CD4-positive, alpha-beta T cell treated with Interleukin-15 for 4 hours (primary cell): ENCODE measurements at regions not wholly inside any gene's neighbourhood (a gene's known extent, or its start where the extent isn't known, plus 50 kb on each side); places are given as distances from the start of the nearest gene placed in this dataset.

ENCODE experiments used
- DNase-seq: peaks from one replicate; pipeline ENCODE4 v3.0.0-alpha.2; 2020; ENCODE audit warnings: low spot score

DNA sequence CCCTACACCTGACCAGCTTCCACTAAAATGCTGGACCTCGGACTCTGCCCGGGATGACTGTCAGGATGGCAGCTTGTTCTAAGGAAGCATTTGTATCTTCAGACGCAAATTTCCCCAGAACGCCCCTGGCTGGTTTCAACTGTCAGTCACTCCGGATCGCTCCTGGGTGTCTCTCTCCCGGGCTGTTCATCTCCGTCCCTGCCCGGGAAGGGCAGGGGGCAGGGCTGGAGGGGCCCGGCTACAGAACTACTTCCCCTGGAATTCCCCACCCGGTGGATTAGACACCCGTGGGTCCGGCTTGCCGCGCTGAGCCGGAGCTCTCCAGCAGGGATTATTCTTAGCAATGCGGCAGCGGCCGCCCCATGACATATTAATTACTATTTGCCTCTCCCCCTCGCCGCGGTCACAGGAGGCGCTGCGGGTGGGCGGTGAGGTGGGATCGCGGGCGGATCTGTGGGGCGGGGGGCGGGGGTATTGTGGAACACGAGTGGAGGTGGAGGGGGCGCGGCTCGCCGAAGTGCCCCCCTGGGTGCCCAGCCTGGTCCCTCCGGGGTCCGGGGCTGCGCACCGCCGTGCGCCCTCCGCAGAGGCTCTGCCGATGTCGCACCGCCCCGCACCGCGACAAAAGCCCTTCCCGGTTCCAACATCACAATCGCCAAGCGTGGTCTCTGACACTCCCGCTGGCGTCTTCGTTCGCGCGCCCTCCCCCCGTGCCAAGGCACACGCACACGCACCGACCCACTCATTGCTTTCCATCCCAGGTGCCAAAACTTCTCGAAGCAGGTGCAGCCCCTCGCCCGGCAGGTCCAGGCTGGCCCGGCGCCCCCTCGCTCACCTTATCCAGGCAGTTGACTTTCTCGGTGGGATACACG is 276.1 kb upstream of the NEBL start:
- no peak for DNase-seq

DNA sequence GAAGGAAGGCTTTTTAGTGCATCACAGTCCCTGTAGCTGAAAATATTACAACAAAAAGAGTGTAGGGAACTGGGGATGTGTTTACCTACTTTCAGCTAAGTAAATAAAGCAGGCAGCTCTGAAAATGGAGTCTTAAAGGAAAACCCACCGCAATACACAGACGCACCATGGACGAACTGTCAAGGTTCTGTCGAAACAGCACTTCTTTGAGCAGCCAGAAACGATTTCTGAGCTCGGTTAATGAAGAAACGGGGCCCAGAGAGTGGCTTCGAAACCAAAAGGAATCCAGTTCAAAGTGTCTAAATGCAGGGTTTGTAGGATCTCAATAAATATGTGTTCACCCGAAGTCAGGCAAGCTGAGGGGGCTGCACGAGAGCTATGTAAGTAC is 275.4 kb upstream of the NEBL start:
- DNase-seq: no peak

DNA sequence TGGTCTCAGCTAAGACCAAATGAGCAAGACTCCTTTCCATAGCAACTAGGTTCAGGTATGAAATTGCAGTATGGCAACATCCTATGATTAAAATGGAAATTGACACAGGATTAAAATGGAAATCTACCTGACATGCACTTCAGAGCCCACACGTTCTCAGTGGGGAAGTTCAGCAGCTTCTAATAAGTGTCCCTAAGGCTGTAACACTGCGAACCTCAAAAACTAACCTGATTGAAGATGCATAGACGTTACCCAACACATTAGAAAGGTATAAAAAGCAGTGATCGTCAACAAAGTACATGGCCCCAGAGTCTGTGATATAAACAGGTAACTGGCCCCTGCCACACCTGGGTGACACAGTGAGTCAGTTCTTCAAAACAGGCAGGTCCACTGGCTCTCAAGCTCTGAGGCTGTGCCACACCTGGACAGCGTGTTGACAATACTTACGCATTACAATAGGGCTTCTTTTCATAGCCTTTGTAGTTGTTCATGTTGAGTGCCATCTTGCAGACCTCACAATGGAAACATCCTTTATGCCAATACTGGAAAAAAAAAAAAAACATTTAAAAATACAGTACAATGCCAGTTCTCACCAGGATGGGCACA is 274.9 kb upstream of the NEBL start:
- no peak for DNase-seq

- DNase-seq: no peak
Measured at GRCh38 chr10:21171197-21171935, 274.3 kb upstream of the NEBL start.

GRCh38 chr10:21170216-21170615 is 273.1 kb upstream of the NEBL start:
- DNase-seq: no peak

DNA sequence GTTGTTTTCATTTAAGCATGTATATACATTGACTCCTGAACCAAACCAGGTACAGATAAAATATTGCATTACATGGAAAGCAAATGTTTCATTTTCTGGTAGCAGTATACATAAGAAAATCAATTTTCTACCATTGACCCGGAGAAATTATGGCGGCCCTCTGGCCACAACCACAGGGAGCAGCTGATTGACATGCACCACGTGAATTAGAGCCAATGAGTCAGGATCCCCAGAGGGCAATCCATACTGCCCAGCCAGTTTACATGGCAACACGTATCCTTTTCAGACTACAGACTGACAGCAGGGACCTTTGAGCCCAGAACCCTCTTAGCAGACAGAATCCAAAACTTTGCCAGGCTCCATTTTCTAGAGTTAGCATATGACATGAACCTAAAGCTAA is 272.2 kb upstream of the NEBL start:
- DNase-seq: no peak

DNA sequence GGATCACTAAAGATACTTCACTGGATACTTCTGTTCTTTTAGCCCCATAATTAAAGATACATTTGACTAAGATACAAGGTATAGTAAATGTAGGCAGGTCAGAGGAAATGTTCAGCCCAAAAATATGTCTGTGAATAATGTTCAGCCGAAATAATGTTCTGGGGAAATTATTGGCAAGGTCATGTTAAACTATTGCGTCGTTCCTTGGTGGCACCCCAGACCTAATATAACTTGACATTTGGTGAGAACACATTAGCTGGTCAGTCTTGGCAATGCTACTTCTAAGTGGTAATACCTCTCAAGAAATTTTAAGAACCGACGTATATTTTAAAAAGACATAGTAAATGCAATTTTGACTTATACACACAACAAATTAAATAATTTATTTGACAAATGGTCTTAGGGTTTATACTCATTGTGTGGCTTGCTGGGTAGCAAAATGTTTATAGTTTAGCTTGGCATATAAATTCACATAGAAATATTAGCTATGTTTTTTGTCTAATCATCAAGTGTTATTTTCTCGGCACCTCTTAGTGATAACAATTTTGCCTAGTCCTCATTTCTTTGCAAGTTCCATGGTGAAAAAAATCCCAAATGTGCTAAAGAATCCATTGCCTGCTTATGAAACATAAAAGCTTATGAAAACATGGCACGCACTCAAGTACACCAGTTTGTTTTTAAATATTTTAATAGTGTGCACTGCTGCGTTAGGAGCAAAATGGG is 270.3 kb upstream of the NEBL start:
- no peak for DNase-seq

DNA sequence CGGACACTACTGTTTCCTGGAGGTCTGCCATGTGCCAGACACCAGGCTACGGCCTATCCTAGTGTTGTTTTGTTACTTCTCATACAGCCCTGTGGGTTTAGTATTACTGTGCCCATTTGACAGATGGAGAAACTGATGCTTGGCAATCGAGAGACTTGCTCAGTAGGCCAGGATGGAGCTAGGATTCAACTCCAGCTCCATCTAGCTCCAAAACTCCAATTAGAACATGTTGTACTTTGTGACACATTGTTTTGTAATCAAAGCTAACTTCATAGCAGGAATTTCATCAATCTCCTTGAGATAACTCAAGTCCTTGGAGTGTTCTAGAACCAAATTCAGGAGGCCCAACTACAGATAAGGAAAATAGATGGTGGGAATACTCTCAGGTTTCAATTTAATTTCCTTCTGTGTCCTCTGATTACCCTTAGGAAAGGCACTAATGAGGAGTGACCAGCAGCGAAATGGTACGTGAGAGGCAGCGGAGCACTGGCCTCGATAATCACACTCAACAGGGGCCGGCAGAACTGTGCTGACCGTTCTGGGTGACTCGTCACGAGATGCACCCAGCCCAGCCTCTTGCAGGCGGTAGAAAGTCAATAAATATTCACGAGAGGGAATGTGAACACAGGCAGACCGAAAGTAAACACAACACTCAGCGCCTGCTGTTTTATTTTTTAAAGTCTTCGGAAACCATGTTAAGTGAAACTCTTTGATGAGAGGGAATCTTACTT is 269.6 kb upstream of the NEBL start:
- DNase-seq: no peak

DNA sequence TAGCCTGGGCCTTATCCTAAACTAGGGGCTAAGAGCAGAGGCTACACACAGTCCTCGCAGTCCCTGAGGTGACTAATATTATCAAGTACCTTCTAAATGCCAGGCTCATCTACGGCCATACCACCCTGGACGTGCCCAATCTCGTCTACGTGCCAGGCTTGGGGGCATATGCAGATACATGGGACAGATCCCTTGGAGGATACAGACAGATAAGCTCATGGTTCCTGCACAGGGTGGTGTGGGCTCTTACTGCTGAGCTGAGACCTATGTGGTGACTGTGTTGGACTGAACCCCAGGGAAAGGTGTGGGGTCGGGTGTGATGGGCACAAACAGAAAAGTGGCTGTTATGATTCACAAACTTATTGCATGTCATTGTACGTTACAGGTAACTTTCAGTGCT is 268.4 kb upstream of the NEBL start:
- no peak for DNase-seq

DNA sequence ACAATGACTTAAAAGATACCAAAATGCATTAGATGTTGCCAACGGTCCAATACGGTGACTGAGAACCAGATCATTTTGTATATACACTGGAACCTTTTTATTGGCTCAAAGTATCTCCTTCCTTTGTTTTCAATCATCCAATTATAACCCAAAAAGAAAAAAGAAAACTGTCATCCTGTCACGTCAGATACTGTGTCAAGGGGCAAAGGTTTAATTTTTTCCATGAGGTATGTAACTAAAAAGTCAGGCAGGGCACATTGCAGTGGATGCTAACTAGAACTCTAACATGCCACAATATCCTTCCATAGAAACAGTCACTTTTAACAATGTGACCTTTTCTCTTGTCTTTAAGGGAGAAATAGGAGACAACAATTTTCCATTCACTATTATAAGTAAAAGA is 267.6 kb upstream of the NEBL start:
- DNase-seq: no peak

GRCh38 chr10:21162948-21163347 is 265.8 kb upstream of the NEBL start:
- no peak for DNase-seq

DNA sequence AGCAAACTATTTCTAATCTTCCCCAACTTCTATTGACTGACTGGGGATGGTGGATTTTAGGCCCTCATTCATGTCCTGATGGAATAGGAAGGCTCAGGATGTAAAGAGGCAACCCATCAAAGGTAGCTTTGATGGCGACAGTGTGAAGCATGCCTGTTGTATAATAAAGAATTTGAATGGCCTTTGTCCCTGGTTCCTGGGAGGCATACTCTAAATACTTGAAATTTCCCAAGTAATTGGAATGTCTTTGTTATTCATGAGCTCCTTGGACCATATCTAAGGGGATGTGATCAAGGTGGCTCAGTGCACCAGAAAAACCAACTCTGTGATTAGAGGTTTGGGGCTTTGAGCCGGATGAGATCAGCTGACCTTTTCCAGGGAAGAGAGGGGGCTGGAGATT is 264.5 kb upstream of the NEBL start:
- no peak for DNase-seq

- DNase-seq: no peak
Measured at GRCh38 chr10:21161090-21161625, 264.0 kb upstream of the NEBL start.

- DNase-seq: no peak
Measured at GRCh38 chr10:21160116-21160515, 263.0 kb upstream of the NEBL start.

DNA sequence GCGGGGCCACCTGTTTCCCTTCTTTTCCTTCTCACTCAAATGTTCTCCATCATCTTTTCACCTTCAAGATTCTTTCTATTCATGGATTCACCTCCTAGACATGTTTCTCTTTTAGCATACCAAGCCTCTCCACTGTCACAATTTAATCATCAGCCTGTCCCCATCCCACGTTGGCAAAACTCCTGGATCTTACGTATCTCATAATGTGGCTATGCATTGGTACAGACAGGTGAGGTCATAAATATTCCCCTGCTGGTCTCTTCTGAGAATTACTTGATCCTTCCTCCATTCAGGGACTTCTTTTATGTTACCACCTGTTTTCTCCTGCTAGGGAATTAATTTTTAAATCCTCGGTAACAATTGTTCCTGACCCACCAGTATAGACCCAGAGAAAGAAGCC is 262.6 kb upstream of the NEBL start:
- DNase-seq: no peak

DNA sequence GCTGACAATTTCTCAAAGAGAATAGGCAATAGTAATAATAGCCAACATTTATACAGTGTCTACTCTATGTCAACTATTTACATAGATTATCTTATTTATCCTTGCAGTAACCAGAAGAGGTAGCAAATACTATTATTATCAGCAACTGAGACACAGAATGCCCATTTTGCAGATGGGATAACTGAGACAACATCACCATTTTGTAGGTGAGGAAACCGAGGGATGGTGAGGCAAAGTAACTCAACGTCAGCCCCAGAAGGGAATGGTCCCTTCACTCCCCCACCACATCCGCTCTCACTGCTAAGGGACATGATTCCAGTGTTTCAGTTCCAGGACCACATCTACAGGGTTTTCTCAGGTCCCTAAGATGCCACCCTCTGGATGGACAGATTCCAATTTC is 261.2 kb upstream of the NEBL start:
- DNase-seq: no peak

DNA sequence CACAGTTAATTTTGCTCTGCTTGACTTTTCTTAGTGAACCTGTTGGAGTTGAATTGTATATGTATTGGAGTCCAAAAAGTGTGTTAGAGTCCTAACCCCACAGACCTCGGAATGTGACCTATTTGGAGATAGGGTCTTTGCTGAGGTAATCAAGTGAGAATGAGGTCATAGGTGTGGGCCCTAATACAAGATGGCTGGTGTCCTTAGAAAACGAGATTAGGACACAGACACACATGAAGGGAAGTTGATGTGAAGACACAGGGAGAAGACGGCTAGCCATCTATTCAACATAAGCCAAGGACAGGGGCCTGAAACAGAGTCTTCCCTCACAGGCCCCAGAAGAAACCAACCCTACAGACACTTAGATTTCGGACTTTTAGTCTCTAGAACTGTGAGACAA is 260.6 kb upstream of the NEBL start:
- DNase-seq: no peak

DNA sequence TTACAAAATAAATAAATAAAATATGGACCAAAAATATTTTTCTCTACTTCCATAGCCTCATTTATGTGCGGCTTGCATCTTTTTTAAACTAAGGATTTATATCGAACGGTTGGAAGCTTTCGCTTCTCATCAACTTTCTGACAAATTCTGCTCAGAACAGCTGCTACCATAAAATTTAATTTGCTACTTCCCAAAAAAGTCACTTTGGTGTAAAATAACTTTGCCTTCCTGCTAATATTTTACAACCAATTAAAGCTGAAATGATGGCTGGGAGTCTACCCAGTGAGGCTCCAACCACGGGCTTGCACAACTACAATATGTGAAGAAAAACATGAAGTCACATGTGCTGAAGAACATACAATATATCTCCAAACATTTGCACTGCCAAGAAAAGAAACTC is 253.1 kb upstream of the NEBL start:
- DNase-seq: no peak

DNA sequence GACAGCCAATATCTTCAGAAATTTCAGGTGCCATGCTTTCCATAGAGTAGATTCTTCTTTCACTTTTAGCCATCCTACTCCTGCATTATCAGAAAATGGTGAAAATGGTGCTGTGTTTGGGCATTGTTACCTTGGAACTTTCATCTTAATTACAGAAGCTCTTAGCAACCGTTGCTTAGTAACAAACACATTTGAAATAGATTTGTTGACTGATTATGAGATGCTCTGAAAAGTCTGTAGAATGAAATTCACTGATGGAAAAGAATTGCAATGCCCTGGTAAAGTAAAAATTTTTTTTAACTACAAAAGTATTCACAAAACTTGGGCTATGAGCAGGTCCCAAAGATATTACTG is 249.3 kb upstream of the NEBL start:
- DNase-seq: no peak

DNA sequence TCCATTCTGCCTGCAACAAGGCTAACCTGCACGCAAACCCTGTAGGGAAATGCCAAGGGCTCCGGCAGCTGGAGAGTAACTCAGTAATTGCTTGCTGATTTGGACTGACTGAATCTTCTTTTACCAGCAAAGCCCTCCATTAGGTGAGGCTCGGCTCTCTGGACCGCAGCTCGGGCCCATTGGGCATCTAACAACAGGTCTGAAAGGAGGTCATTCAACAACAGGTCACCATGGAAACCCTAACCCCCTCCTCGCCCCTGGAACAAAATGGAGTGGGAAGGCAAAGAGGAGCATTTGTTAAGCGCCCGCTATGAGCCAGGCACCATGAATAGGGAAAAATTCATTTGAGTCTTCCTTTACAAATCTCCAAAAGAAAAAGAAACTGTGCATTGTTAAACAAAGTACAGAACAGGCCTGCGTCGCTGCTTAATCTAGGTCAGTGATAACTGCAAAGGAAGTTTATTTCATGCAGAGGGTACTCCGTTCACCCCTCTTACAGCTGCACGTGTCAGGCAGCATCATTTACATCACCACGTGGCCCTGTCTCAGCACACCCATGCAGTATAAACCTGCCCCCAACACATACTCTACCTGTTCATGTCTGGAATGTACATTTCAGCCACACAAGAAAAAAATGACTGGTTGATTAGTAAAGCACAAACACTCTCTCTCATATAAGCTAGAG is 248.8 kb upstream of the NEBL start:
- DNase-seq: no peak

GRCh38 chr10:21144047-21144446 is 246.9 kb upstream of the NEBL start:
- DNase-seq: no peak
